HG03064 (cell line): ENCODE measurements at regions not wholly inside any gene's neighbourhood (a gene's known extent, or its start where the extent isn't known, plus 50 kb on each side); places are given as distances from the start of the nearest gene placed in this dataset.

Experiments
- ATAC-seq: cut with Tn5 transposase; IDR thresholded peaks from one replicate; pipeline ENCODE4 v1.9.1; 2021; ENCODE audit warnings: low read depth; ENCODE audit not compliant: unreplicated experiment

GRCh38 chr3:178456621-178457285 lies 79.5 kb upstream of the KCNMB2 start:
- ATAC-seq, result no peak

GRCh38 chr3:178457511-178457910 lies 78.7 kb upstream of the KCNMB2 start:
- ATAC-seq, result no peak

GRCh38 chr3:178458313-178459037 lies 77.8 kb upstream of the KCNMB2 start:
- no peak for ATAC-seq

GRCh38 chr3:178459038-178459410 lies 77.2 kb upstream of the KCNMB2 start:
- ATAC-seq, result no peak

- ATAC-seq, result no peak
These were observed 70.7 kb upstream of the KCNMB2 start for GRCh38 chr3:178465260-178466180.

GRCh38 chr3:178472941-178473340 lies 63.3 kb upstream of the KCNMB2 start:
- no peak for ATAC-seq

GRCh38 chr3:178474526-178474925 lies 61.7 kb upstream of the KCNMB2 start:
- ATAC-seq, result no peak

GRCh38 chr3:178475062-178475461 lies 61.2 kb upstream of the KCNMB2 start:
- ATAC-seq, result no peak

- ATAC-seq, result no peak
These were observed 59.4 kb upstream of the KCNMB2 start for GRCh38 chr3:178476886-178477285.

GRCh38 chr3:178479446-178479845 lies 56.8 kb upstream of the KCNMB2 start:
- no peak for ATAC-seq

GRCh38 chr3:178479860-178480259 lies 56.4 kb upstream of the KCNMB2 start:
- ATAC-seq, result no peak

GRCh38 chr3:178480274-178480673 lies 56.0 kb upstream of the KCNMB2 start:
- peak; percentile 9 for ATAC-seq

GRCh38 chr3:178480795-178481194 lies 55.4 kb upstream of the KCNMB2 start:
- ATAC-seq, result peak; percentile 98

- no peak for ATAC-seq
These were observed 53.3 kb upstream of the KCNMB2 start for GRCh38 chr3:178482981-178483380.

GRCh38 chr3:178483704-178484103 lies 52.5 kb upstream of the KCNMB2 start:
- ATAC-seq, result no peak

- no peak for ATAC-seq
These were observed 50.5 kb upstream of the KCNMB2 start for GRCh38 chr3:178485756-178486155.
